GM12865 (cell line): ENCODE measurements at regions not wholly inside any gene's neighbourhood (a gene's known extent, or its start where the extent isn't known, plus 50 kb on each side); places are given as distances from the start of the nearest gene placed in this dataset.

Experiments used
- DNase-seq: peaks from one replicate; pipeline ENCODE4 v3.0.0; 2010; ENCODE audit warnings: low read depth
- H3K4me3 ChIP-seq: 2 replicates; pipeline ENCODE4 v1.5.1; 2011; ENCODE audit warnings: mild to moderate bottlenecking, low read depth, low read length, control low read depth
- CTCF ChIP-seq: IDR thresholded peaks from 2 replicates; pipeline ENCODE4 v1.5.1; 2011; ENCODE audit warnings: low read length, control low read depth, low read depth, inconsistent platforms; ENCODE audit not compliant: insufficient read depth; ENCODE audit errors: missing control alignments

- DNase-seq = peak; percentile 1
- TF ChIP-seq CTCF = no peak
- H3K4me3 ChIP-seq = no peak overlapping the region
Observed at GRCh38 chrX:15150586-15150985, 119.3 kb downstream of the ASB9 start.

- DNase-seq = peak; percentile 17
- TF ChIP-seq CTCF = peak; percentile 40
- H3K4me3 ChIP-seq = no peak overlapping the region
Observed at GRCh38 chrX:15146515-15146914, 123.4 kb downstream of the ASB9 start.

- no peak for DNase-seq
- no peak for TF ChIP-seq CTCF
- no peak overlapping the region for H3K4me3 ChIP-seq
Observed at GRCh38 chrX:15143825-15144121, 126.1 kb downstream of the ASB9 start.

GRCh38 chrX:15143050-15143824 lies 126.6 kb downstream of the ASB9 start:
- peak; percentile 49 for DNase-seq
- no peak overlapping the region for H3K4me3 ChIP-seq
- peak; percentile 52 for TF ChIP-seq CTCF

GRCh38 chrX:15142084-15142715 lies 127.7 kb downstream of the ASB9 start:
- H3K4me3 ChIP-seq = no peak overlapping the region
- no peak for DNase-seq
- no peak for TF ChIP-seq CTCF

GRCh38 chrX:15136795-15137194 lies 133.1 kb downstream of the ASB9 start:
- no peak for DNase-seq
- no peak for TF ChIP-seq CTCF
- H3K4me3 ChIP-seq = no peak overlapping the region

GRCh38 chrX:15129412-15129811 lies 140.5 kb downstream of the ASB9 start:
- no peak for DNase-seq
- no peak overlapping the region for H3K4me3 ChIP-seq
- no peak for TF ChIP-seq CTCF
